ENCODE measurements at regions not wholly inside any gene's neighbourhood (a gene's known extent, or its start where the extent isn't known, plus 50 kb on each side); places are given as distances from the start of the nearest gene placed in this dataset.
A peak's percentile ranks its signal among the peaks of the same experiment; 100 is the strongest.

DNA sequence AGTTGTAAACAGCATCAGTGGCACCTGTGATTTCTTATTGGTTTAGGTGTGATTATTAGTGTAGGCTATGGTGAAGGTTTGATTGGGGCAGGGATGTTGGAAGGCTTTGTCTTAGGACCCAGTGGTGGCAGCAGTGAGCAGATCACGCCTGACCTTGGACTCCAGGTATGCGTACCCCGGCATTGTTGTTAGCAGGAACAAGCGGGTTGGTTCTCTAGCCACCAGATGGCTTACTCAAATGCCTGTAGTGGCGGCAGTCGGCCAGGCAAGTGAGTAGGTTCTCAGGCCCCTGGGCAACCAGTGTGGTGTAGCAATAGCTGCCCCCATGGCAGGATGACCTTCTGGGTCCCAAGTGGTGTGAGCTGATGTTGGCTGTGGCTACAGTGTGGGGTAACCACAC is 558.3 kb downstream of the KCNJ3 start:
- no peak for DNase-seq

DNA sequence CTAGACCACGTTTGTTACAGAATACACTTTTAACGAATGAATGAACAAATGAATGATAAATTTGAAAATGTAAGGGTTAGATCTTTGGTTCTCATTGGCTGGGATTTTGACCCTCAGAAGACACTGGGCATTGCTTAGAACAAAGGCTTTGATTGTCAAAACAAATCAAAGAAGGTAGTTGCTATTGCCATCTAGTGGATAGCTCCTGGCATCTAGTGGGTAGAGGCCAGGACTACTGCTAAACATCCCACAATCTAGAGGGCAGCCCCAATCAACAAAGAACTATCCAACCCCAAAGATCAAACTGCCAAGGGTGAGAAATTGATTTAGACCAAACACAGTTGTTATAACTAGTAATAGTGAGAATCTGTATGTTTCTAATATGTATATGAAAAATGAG is 552.3 kb downstream of the KCNJ3 start:
- peak; percentile 21 for DNase-seq

DNA sequence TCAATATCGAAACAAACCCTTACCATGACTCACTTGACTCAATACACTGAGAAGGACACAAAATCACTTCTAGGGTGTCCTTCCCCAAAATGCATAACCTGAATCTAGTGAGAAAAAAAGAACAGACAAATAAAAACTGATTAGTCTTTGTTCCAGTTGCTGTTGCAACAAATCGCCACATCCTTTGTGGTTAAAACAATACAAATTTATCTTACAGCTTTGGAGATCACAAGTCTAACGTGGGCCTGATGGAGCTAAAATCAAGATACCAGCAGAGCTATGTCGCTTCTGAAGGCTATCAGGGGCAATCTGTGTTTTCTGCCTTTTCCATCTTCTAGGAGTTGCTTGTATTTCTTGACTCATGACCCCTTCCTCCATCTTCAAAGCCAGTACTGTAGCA is 541.7 kb downstream of the KCNJ3 start:
- no peak for DNase-seq

DNA sequence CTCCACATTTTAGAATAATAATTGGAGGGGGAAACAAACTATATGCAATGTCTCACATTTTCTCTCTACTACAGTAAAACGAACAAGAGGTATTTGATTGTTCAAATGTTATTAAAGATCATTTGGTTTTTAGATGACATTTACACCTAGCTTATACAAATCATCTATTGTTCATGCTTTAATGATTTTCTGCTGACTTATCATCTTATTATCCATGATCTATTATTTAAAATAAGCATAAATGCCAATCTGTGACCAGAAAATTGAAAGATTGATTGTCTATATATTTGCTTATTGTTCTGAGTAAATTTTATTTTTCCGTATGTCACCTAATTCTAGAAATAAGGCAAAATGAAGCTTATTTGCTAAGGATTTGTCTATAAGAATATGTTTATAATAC is 537.2 kb downstream of the KCNJ3 start:
- no peak for DNase-seq

DNA sequence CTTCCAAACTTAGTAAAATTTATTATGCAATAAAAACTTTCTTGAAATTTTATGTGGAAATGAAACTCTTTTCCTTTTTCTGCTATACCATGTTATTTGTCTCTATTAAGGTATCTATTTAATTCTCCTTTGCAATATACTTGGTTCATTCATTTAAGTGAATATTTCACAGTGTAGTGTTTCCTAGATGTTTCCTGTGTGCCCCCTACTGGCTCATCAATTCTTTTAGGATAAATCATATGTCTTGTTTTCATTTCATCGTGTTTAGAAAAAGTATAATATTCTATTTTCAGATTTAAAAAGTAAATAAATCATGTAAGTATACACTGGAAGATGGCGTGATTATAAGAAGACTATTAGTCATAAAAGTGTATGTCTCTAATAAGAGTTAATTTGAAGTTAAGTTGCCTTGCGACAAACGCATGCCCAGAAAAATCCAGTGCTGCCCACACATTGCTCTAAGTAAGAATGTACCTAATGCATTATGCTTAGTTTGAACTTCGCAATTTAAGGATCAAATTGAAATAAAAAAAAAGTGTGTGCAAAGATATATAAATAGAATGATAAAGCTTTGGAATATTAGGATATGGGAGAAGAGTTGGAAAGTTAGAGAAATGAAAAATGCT is 525.4 kb downstream of the KCNJ3 start:
- no peak for DNase-seq

DNA sequence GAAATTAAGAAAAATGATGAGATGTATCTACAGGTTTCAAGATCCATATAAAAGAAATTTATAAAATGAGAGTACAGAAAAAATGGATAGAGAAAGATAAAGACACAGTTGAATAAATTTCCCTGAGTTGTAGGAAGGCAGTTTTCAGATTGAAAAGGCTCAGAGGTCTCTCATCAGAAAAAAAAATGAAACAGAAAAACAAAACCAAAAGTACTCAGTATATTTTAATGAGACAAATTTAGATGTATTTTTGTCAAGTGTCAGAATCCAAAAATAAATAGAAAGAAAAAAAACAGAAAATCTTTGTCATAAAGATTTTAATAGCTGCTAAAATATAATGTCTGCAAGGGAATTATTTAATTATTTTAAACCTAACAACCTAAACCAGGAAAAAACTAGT is 520.5 kb downstream of the KCNJ3 start:
- DNase-seq, result no peak

DNA sequence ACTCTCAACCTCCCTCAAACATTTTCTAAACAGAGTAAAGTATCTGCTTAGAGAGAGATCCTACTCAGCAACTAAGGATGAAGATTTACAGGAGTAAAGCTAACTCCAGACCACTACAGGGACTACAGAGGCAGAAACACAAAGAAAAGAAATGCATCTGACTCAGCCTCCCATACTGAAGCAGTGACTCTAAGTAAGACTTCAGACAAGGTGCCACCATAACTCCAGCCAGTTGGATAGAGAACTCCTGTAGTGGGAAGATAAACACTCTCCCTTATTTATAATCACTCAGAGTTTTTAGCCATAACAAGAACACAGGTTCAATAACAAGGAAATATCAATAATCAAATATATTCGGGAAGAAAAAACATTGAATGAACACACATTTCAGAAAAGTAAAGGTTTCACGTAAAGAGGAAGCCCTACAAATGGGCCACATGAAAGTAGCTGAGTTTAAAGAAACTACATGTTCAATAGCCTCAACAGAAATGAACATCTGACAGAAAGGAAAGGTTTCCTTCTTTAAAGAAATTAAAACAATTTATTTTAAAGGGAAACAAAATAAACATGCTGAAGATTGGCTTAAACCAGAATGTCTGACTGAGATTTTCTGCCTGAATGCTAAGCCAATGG is 519.9 kb downstream of the KCNJ3 start:
- no peak for DNase-seq

DNA sequence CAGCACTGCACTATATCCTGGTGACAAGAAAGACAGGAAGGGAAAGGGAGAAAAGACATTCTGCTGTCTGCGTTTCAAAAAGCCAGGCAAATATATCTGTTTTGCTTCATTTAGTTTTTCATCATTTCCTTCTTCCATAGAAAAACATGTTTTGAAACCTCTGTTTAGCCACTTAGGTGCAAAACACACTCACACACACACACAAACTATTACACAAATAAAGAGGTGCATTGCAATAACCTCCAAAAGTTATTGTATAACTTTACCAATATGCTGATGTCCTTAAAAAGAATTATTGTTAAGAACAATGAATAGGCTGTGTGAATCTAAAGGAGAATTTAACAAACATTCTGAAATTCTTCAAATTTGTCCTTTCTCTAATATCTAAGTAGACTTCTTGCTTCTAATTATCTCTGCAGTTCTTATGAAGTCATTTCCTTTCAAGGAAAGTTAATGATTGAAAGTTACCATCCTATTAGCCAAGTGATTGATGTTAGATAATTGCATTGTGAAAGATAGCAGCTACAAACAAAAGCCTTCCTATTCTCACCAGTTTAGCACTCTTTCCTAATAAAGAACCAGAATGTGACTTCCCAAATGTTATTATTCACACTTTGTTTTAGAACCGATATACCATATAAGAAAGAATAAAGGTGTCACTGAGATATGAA is 516.7 kb downstream of the KCNJ3 start:
- no peak for DNase-seq

DNA sequence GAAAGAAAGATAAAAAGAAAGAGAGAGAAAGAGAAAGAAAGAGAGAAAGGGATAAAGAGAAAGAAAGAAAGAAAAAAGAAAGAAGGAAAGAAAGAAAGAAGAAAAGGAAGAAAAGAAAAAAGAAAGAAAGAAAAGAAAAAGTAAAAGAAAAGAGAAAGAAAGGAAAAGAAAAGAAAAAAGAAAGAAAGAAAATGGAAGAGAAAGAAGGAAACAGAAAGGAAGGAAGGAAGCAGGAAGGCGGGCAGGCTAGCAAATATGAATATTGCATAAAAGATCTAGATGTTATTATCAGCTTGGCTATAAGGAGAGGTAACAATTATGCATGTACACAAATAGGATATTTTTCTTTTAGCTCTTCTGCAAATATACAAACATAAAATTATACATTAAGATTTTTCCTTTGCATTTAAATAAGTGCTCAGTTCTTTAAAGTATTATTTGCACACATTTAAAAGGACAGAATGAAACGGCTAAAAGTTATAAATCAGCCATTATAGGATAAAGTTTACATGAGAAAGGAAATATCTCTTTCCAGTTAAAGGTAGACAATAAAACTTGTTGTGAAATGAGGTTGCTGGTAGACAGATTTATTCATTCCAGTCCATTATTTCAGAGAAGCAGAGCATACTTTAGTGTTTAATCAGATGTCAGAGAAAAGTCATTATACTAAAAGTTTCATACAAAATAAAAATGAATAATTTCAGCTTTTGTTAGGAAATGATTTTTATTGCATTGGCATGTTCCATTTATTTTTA is 511.4 kb downstream of the KCNJ3 start:
- DNase-seq, result no peak

DNA sequence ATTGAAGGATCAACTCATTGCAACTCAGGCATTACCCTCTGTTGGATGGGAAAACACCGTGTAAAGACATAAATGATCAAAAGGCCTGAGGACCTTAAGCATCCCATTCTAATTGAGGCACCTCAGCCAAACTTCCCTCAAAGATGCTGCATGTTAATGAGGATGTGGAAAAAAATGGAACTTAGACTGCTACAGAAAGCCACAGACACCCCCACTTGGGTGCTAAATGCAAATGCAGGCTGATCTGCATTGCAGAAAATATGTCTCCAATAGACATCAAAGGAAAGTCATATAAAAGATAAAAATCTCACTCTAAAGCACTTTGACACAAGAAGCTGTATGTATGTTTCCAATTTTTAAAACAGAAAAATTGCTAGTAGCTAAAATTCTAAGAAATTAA is 504.7 kb downstream of the KCNJ3 start:
- no peak for DNase-seq

DNA sequence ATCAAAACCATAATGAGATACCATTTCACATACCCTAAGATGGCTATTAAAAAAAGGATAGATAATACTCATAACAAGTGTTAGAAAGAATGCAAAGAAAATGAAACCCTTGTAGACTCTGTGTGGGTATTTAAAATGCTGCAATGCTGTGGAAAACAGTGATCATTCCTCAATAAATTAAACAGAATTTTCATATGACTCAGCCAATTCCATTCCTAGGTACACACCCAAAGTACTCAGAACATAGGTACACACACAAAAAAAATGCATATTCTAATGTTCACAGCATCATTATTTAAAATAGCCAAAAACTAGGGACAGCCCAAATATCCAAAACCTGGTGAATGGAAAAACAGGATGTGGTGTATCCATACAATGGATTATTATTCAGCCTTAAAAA is 502.3 kb downstream of the KCNJ3 start:
- no peak for DNase-seq

DNA sequence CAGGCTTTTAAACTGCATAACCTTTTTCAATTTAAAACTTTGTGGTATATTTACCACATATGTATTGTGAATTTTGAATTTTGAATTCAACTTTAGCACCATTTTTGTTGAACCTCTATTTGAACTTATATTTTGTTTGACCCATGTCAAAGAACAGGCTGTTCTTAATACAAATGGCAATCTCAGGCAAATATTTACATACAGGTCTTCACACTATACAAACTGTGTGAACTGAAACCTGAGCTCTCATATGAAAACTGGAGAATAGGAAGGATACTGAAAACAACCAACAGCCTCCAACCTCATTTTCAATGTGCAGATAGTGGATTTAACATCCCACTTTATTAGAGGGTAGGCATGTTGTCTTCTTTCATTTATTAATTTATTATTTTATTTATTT is 491.8 kb downstream of the KCNJ3 start:
- no peak for DNase-seq

DNA sequence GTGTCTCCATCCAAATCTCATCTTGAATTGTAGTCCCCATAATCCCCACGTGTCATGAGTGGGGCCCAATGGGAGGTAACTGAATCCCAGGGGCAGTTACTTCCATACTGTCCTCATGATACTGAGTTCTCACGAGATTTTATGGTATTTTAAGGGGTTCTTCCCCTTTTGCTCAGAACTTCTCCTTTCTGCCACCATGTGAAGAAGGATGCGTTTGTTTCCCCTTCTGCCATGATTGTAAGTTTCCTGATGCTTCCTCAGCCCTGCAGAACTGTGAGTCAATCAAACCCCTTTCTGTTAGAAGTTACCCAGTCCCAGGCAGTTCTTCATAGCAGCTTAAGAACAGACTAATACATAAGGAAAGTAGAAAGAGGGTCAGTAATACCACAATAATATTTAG is 480.4 kb downstream of the KCNJ3 start:
- no peak for DNase-seq

DNA sequence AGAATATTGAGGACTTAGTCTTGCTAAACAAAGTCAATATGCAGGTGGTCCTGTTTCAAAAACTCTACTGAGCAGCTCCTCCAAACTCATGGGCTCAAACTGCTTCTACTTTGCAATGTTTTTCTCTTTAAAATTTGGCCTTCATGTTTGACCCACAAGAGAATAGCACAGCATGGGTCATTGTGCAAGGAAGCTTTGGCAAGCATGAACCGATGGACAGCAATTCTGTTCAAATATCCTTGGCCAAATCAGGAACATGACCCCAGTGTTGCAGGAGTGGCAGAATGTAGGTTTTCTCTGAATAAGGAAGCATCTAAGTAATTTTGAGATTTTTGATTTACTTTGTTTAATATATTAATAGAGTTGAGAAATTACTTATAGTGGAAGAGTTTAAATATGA is 477.9 kb downstream of the KCNJ3 start:
- no peak for DNase-seq

DNA sequence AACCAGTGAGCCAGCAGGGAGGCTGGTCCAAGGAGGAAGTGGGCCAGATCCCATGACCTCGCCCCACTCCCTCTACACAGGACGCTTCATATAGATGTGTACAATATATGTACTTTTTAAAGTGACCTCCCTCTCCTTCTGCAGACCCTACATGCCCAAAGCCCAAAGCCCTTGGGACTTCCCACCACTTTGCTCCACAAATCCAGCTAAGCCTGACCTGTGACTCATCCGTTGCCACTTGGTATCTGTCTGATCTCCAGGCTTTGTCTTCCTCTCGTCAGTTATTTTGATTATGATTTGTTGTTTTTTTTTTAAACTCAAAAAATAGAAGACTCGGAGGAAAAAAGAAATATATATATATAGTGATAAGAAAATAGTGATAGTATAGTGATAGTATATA is 470.8 kb downstream of the KCNJ3 start:
- DNase-seq, result no peak

DNA sequence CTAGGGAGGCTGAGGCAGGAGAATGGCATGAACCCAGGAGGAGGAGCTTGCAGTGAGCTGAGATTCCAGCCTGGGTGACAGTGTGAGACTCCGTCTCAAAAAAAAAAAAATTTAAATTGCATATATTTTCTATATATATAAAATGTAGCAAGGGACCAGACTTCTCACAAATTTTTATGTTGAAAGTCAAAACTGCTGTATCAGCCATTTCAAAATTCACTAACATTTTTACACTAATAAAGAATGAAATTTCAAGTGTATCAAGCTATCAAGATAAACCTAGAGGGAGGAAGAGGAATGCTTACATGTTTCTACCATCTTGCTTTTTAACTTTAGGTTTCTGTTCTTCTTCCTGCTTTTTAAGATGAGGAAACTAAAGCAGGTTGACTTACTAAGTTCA is 464.0 kb downstream of the KCNJ3 start:
- no peak for DNase-seq

DNA sequence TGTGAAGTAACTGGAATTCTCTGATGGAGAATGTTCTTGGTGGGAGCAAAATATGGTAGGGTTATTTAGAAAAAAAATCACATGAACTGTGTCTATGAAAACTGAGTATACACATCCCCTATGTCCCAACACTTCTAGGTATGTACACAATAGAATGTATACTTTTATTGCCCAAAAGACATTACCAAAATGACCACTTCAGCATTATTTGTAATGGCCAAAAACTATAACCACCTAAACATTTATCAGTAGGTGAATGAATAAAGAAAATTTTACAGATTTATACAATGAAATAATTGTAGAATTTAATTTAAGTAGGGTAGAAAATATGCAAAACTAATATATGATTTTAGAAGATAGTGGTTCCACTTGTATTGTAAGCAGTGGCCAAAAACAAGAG is 462.8 kb downstream of the KCNJ3 start:
- DNase-seq, result no peak

DNA sequence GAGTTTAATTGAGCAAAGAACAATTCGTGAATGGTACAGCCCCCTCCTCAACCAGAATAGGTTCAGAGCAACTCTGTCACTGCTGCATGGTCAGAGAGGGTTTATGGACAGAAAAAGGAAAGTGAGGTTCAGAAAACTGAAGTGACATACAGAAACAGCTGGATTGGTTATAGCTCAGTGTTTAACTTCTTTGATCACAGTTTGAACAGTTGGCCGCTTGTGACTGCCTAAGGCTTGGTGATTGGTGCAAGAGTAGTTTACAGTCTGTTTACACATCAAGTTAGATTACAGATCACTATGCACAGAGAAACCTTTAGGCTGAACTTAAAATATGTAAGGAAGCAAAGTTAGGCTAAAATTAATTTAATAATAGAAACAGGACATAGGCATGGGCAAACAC is 459.2 kb downstream of the KCNJ3 start:
- DNase-seq, result no peak

DNA sequence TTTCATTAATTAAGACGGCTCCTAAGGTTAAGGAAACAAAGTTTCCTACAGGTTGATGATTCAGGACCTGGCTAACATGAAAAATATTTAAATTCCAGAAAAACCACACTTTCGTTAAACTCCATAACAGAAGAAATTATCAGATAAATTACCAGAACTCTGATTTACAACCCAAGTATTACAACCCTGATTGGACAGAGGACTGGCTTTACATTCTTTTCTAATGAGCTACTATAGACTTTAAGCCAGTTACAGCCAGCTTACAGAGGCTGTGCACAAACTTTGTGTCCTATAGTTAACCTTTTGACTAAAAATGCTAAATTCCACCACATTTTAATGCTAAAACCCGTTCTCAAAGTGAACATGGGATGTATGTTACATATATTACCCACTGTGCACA is 458.6 kb downstream of the KCNJ3 start:
- no peak for DNase-seq

DNA sequence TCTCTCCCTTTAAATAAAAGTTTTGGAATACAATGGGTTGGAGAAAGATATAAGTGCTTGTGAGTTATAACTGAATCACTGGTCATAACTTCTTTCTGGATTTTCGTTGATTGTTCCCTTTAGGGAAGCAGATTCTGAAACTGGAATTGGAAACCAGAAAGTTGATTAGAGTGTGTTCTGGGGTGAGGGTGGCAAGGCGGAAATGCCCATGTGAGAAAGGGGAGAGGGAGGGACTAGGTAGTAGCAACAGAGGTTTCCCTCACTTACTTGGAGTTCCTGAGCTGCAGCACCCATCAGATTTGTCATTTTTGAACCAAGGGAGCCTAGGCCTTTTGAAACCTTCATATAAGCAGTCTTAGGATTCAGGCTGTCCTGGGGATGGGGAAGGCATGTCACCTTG is 453.4 kb downstream of the KCNJ3 start:
- DNase-seq, result no peak

DNA sequence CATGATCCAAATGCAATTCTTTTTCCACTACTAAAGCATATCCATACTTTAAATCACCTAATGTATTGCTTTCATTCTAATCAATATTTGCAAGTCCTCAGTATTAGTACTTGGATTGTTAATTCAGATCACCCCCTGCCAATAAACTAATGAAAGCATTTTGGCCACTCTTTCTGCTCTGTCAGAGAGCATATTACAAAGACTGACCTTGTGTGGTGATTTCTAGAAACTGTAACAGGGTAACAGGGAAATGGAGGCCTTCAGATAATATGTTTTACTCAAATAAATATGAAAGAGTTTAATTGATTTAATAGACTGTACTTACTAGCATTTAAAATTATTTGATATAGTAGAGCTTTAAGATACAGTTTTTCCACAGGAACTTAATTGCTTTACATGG is 453.0 kb downstream of the KCNJ3 start:
- DNase-seq, result no peak

DNA sequence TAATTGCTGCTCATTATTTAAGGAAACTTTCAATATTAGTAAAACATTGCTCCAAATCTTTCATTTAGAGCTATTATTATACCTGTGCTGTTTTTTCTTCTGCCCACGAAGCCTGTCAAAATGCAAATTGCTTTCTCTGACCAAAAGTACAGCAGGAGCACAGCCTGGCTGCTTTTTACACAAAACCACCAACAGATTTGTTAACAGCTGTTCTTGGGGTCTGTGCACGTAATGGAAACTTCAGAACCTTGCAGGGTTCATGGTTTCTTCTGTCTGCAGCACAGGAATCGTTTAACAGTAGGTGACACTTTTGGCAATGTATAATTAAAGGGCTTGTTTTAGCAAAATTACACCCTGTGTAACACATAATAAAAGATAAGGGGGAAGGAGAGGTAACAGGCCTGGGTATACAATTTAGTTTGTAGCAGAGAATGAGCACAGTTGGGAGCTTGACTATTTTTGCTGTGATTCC is 447.3 kb downstream of the KCNJ3 start:
- peak; percentile 91 for DNase-seq

DNA sequence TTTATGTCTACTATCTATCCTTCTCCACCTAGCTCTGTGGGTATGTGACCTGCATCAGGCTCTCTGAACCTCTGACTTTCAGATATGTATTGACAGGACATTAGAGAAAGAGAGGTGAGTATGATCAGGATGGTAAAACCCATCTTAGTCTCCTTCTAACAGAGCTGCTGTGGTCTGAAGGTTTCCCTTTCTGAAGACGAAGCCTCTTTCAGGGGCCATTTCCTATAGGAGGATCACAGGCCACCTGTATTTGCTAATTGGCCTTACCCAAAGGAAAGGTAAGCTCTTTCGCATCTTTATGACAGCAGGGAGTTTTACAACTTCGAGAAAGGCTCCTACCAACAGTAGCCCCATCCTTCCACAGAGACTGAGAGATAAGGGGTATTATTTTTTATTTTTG is 442.9 kb downstream of the KCNJ3 start:
- no peak for DNase-seq
